ENCODE measurements at regions not wholly inside any gene's neighbourhood (a gene's known extent, or its start where the extent isn't known, plus 50 kb on each side); places are given as distances from the start of the nearest gene placed in this dataset.

DNA sequence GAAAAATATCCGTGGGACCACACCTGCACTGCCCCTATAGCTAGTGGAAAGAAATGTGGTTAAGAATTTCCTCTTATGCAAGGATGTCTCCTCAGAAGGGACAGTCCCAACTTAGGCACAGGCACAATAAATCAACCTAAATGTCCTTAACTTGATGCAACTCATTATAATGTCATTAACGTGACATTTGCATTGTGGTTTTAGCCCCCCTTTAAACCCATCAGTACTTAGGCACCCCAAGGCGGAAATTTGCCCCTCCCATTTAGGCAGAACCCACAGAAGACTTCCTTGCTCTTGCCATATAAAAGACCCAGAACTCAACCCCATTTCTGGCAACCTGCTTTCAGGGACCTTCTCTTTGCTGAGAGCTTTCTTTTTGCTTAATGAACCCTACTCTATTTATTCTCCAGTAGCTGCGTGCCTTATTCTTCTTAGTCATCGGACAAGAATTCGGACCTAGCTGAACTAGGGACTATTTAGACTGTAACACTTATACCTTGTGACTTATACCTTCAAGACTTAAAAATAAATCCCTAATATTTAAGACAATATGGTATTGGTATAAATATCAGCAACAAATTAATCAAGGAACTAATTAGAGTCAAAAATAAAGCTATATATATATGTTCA lies 1281.6 kb upstream of the TMEFF2 start (continued):
- TF ChIP-seq KDM4A (IDR thresholded peaks at IDR 0.05; ENCODE audit: low read depth, low read length, severe bottlenecking), result no peak
- TF ChIP-seq TEAD4 (IDR thresholded peaks at IDR 0.05; ENCODE audit: low read depth, low read length), result no peak
- no peak for TF ChIP-seq CBX8 (IDR thresholded peaks at IDR 0.05; ENCODE audit: borderline replicate concordance, low read depth, low read length)
